Neural cell (in vitro differentiated cells): ENCODE measurements at regions not wholly inside any gene's neighbourhood (a gene's known extent, or its start where the extent isn't known, plus 50 kb on each side); places are given as distances from the start of the nearest gene placed in this dataset.

Experiments used
- H2AFZ ChIP-seq: fragments of 200-600, 300-800 bp; sonication (generic), shearing (Covaris generic); 2 replicates; pipeline ENCODE4 v1.6.0; 2014; ENCODE audit warnings: low read depth, mild to moderate bottlenecking, antibody characterized with exemption, low read length, moderate library complexity
- H3F3A ChIP-seq: fragments of 200-600 bp; shearing (Covaris generic); 2 replicates; pipeline ENCODE4 v1.6.1; 2016; ENCODE audit warnings: mild to moderate bottlenecking, moderate library complexity, mixed read lengths, antibody characterized with exemption, low read length; ENCODE audit not compliant: insufficient read depth, poor library complexity, severe bottlenecking
- H3K27ac ChIP-seq: fragments of 200-600, 300-800 bp; sonication (generic), shearing (Covaris generic); 2 replicates; pipeline ENCODE4 v1.5.1; 2014; ENCODE audit warnings: mild to moderate bottlenecking, low read length, moderate library complexity
- H3K27me3 ChIP-seq: fragments of 300-800, 200-600 bp; sonication (generic), shearing (Covaris generic); 2 replicates; pipeline ENCODE4 v1.6.0; 2014; ENCODE audit warnings: mild to moderate bottlenecking, low read depth, low read length, moderate library complexity; ENCODE audit not compliant: insufficient read depth
- H3K36me3 ChIP-seq: fragments of 300-800, 200-600 bp; sonication (generic), shearing (Covaris generic); 2 replicates; pipeline ENCODE4 v1.5.1; 2014; ENCODE audit warnings: mild to moderate bottlenecking, antibody characterized with exemption, low read length, moderate library complexity; ENCODE audit not compliant: insufficient read depth
- H3K4me2 ChIP-seq: fragments of 300-800, 200-600 bp; sonication (generic), shearing (Covaris generic); 2 replicates; pipeline ENCODE4 v1.6.0; 2014; ENCODE audit warnings: mild to moderate bottlenecking, low read length
- H3K4me3 ChIP-seq: fragments of 300-800, 200-600 bp; sonication (generic), shearing (Covaris generic); 2 replicates; pipeline ENCODE4 v1.5.1; 2014; ENCODE audit warnings: mild to moderate bottlenecking, low read length, moderate library complexity
- H3K79me2 ChIP-seq: fragments of 200-600 bp; shearing (Covaris generic); replicated peaks from 2 replicates; pipeline ENCODE4 v1.6.0; 2014; ENCODE audit warnings: mild to moderate bottlenecking, low read length, moderate library complexity; ENCODE audit not compliant: insufficient read depth
- H3K9ac ChIP-seq: fragments of 300-800, 200-600 bp; sonication (generic), shearing (Covaris generic); 2 replicates; pipeline ENCODE4 v1.6.1; 2016; ENCODE audit warnings: mild to moderate bottlenecking, low read length, mixed read lengths
- H3K9me2 ChIP-seq: fragments of 200-600 bp; shearing (Covaris generic); 2 replicates; pipeline ENCODE4 v1.6.1; 2016; ENCODE audit warnings: mild to moderate bottlenecking, low read length, mixed read lengths; ENCODE audit not compliant: insufficient read depth
- H3K9me3 ChIP-seq: fragments of 200-600, 300-800 bp; sonication (generic), shearing (Covaris generic); 2 replicates; pipeline ENCODE4 v1.6.1; 2016; ENCODE audit warnings: mild to moderate bottlenecking, mixed run types, low read length, moderate library complexity, mixed read lengths
- H4K20me1 ChIP-seq: fragments of 200-600 bp; shearing (Covaris generic); 2 replicates; pipeline ENCODE4 v1.6.1; 2016; ENCODE audit warnings: mild to moderate bottlenecking, mixed run types; ENCODE audit not compliant: insufficient read depth
- EP300 ChIP-seq: fragments of 450-650 bp; conservative IDR thresholded peaks from 2 replicates; pipeline ENCODE4 v1.6.1; 2014; ENCODE audit warnings: antibody characterized with exemption, mild to moderate bottlenecking, moderate library complexity; ENCODE audit not compliant: poor library complexity, severe bottlenecking
- EZH2 ChIP-seq: fragments of 200-600, 300-800 bp; shearing (Covaris generic), sonication (generic); IDR thresholded peaks from 2 replicates; pipeline ENCODE4 v1.6.1; 2014; ENCODE audit warnings: antibody characterized with exemption, low read length, borderline replicate concordance, mild to moderate bottlenecking; ENCODE audit not compliant: insufficient read depth, poor library complexity, severe bottlenecking
- MXI1 ChIP-seq: fragments of 450-650 bp; conservative IDR thresholded peaks from 2 replicates; pipeline ENCODE4 v1.6.1; 2014; ENCODE audit warnings: antibody characterized with exemption, mild to moderate bottlenecking; ENCODE audit not compliant: poor library complexity, severe bottlenecking
- POLR2AphosphoS5 ChIP-seq: IDR thresholded peaks from 2 replicates; pipeline ENCODE4 v1.6.1; 2012
- RAD21 ChIP-seq: fragments of 450-650 bp; conservative IDR thresholded peaks from 2 replicates; pipeline ENCODE4 v1.6.1; 2014; ENCODE audit warnings: antibody characterized with exemption, mild to moderate bottlenecking, moderate library complexity
- SMC3 ChIP-seq: fragments of 450-650 bp; conservative IDR thresholded peaks from 2 replicates; pipeline ENCODE4 v1.6.1; 2014; ENCODE audit warnings: antibody characterized with exemption, mild to moderate bottlenecking, moderate library complexity; ENCODE audit not compliant: poor library complexity
- TAF1 ChIP-seq: IDR thresholded peaks from 2 replicates; pipeline ENCODE4 v1.6.1; 2012; ENCODE audit warnings: low read depth
- TF ChIP-seq, protein P1 (sequence below): fragments of 450-650 bp; IDR thresholded peaks from 2 replicates; pipeline ENCODE4 v1.5.1; 2014; ENCODE audit warnings: antibody characterized with exemption, mild to moderate bottlenecking, moderate library complexity; ENCODE audit not compliant: poor library complexity, severe bottlenecking
- TF ChIP-seq, protein P2 (sequence below): IDR thresholded peaks from 2 replicates; pipeline ENCODE4 v1.6.1; 2012; ENCODE audit warnings: borderline replicate concordance

DNA sequence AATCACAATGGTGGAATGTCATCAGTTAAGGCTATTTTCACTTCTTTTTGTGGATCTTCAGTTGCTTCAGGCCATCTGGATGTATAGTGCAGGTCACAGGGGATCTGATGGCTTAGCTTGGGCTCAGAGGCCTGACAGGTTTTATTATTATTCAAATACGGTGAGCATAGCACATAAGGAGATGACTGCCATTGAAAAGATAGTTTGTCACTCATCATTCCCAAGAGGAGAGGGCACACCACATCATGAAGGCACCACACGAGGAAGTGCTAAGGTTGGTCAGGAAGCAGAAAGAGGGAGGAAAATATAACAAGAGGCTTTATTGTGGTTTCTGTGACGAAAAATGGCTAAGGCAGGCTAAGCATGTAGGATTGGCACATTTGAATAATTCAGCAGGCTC lies 131.4 kb downstream of the CD8B2 start:
- no peak overlapping the region for H3K4me2 ChIP-seq
- no peaks in the 10 kb centered on the region for H3K27me3 ChIP-seq
- peaks cover 4% of the 10 kb centered on the region for H3K9me3 ChIP-seq
- peak; percentile 39 for TF ChIP-seq POLR2AphosphoS5
- TF ChIP-seq RAD21, result no peak
- peak; percentile 70 for TF ChIP-seq EP300
- no peak for TF ChIP-seq MXI1
- TF ChIP-seq EZH2, result no peak
- TF ChIP-seq SMC3, result no peak
- TF ChIP-seq TAF1, result no peak
- TF ChIP-seq, protein P1, sequence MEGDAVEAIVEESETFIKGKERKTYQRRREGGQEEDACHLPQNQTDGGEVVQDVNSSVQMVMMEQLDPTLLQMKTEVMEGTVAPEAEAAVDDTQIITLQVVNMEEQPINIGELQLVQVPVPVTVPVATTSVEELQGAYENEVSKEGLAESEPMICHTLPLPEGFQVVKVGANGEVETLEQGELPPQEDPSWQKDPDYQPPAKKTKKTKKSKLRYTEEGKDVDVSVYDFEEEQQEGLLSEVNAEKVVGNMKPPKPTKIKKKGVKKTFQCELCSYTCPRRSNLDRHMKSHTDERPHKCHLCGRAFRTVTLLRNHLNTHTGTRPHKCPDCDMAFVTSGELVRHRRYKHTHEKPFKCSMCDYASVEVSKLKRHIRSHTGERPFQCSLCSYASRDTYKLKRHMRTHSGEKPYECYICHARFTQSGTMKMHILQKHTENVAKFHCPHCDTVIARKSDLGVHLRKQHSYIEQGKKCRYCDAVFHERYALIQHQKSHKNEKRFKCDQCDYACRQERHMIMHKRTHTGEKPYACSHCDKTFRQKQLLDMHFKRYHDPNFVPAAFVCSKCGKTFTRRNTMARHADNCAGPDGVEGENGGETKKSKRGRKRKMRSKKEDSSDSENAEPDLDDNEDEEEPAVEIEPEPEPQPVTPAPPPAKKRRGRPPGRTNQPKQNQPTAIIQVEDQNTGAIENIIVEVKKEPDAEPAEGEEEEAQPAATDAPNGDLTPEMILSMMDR, result no peak
- TF ChIP-seq, protein P2, sequence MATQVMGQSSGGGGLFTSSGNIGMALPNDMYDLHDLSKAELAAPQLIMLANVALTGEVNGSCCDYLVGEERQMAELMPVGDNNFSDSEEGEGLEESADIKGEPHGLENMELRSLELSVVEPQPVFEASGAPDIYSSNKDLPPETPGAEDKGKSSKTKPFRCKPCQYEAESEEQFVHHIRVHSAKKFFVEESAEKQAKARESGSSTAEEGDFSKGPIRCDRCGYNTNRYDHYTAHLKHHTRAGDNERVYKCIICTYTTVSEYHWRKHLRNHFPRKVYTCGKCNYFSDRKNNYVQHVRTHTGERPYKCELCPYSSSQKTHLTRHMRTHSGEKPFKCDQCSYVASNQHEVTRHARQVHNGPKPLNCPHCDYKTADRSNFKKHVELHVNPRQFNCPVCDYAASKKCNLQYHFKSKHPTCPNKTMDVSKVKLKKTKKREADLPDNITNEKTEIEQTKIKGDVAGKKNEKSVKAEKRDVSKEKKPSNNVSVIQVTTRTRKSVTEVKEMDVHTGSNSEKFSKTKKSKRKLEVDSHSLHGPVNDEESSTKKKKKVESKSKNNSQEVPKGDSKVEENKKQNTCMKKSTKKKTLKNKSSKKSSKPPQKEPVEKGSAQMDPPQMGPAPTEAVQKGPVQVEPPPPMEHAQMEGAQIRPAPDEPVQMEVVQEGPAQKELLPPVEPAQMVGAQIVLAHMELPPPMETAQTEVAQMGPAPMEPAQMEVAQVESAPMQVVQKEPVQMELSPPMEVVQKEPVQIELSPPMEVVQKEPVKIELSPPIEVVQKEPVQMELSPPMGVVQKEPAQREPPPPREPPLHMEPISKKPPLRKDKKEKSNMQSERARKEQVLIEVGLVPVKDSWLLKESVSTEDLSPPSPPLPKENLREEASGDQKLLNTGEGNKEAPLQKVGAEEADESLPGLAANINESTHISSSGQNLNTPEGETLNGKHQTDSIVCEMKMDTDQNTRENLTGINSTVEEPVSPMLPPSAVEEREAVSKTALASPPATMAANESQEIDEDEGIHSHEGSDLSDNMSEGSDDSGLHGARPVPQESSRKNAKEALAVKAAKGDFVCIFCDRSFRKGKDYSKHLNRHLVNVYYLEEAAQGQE, result no peak
- H3K9ac ChIP-seq, result no peak overlapping the region
- H3F3A ChIP-seq, result no peaks in the 10 kb centered on the region
- no peaks in the 10 kb centered on the region for H4K20me1 ChIP-seq
- no peaks in the 10 kb centered on the region for H3K36me3 ChIP-seq
- no peaks in the 10 kb centered on the region for H3K9me2 ChIP-seq
- no peak overlapping the region for H2AFZ ChIP-seq
- no peaks in the 10 kb centered on the region for H3K79me2 ChIP-seq
- no peak overlapping the region for H3K4me3 ChIP-seq
- peak overlapping the region; percentile 60 for H3K27ac ChIP-seq

DNA sequence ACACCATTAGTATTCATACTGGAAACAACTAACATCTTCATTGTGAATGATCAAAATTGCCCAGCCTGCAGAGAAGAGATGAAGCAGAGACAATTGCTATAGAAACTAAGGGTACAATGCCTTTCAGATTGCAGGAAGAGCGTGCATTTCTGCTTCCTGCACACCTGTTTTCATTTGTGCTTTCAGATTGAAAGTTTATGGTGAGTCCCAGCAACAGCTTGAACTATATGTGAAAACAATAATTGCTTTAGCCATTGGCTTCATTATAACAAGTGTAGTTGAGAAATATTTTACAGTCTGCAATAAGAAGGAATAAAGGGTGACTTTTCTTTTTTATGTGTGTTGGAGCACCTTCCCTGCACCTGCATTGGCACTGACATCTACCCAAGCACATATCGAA lies 136.3 kb downstream of the CD8B2 start:
- H3K9me2 ChIP-seq, result no peaks in the 10 kb centered on the region

More for the DNA sequence above, 136.3 kb downstream of the CD8B2 start:
- Histone ChIP-seq H2AFZ (no peak overlapping the region), H3K4me2 (no peak overlapping the region), H3K27ac (peak overlapping the region; percentile 65), H3K79me2 (no peaks in the 10 kb centered on the region), H3F3A (no peaks in the 10 kb centered on the region), H3K36me3 (no peaks in the 10 kb centered on the region), H3K4me3 (no peak overlapping the region), H3K9ac (no peak overlapping the region), H4K20me1 (no peaks in the 10 kb centered on the region), H3K27me3 (no peaks in the 10 kb centered on the region), H3K9me3 (no peaks in the 10 kb centered on the region)
- TF ChIP-seq EZH2 (no peak), TAF1 (no peak), MXI1 (no peak), EP300 (no peak), SMC3 (no peak), POLR2AphosphoS5 (no peak), RAD21 (no peak)
- TF ChIP-seq, protein P1, result no peak
- TF ChIP-seq, protein P2, result no peak
